ENCODE measurements at regions not wholly inside any gene's neighbourhood (a gene's known extent, or its start where the extent isn't known, plus 50 kb on each side); places are given as distances from the start of the nearest gene placed in this dataset.
"Not testable (repeated sequence)": the region's sequence is repeated elsewhere in the genome, so short reads cannot be mapped to it uniquely, and the experiment has no call there.

DNA sequence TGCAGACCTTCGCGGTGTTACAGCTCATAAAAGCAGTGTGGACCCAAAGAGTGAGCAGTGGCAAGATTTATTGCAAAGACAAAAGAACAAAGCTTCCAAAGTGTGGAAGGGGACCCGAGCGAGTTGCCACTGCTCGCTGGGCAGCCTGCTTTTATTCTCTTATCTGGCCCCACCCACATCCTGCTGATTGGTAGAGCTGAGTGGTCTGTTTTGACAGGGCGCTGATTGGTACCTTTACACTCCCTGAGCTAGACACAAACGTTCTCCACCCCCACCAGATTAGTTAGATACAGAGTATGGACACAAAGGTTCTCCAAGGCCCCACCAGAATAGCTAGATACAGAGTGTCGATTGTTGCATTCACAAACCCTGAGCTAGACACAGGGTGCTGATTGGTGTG is 156.2 kb upstream of the GIMD1 start:
- DNase-seq (ENCODE audit: low read depth), result not testable (repeated sequence)

DNA sequence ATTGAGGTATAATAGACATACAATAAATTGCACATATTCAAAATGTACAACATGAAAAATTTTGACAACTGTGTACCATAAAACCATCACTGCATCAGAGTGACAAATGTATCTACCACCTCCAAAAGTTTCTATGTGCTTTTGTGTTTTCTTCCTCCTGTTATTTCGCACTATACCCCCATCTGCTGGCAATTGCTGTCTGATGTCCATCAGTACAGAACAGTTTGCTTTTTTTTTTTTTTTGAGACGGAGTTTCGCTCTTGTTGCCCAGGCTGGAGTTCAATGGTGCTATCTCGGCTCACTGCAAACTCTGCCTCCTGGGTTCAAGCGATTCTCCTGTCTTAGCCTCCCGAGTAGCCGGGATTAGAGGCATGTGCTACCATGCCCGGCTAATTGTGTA is 154.3 kb upstream of the GIMD1 start:
- DNase-seq (ENCODE audit: low read depth), result peak; percentile 45

DNA sequence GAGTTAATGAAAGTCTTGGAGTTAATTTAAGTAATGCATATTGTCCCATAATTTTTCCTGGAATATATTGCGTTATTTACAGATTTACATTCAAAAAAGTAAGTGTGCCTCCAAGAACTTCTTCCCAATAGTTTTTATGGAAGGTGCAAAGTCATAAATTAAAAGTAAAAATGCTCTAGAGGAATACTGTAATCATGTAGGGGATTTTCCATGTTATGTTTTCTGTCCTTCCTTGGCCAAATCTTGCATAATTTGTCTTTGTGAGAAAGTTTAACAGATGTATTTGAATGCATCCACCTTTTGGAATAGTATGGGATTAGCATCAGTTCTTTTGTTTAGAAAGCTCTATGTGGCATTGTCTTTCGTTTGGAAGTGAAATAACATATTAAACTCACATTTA is 144.1 kb upstream of the GIMD1 start:
- no peak for DNase-seq (ENCODE audit: low read depth)

DNA sequence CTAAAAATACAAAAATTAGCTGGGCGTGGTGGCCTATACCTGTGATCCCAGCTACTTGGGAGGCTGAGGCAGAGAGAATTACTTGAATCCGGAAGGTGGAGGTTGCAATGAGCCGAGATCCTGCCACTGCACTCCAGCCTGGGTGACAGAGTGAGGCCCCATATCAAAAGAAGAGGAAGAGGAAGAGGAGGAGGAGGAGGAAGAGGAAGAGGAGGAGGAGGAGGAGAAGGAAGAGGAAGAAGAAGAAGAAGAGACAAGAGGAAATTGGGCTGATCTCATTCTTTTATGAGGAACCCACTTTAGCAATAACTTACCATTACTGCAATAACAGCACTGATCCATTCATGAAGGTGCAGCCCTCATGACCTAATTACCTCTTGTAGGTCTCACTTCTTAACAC is 138.9 kb upstream of the GIMD1 start:
- no peak for DNase-seq (ENCODE audit: low read depth)

DNA sequence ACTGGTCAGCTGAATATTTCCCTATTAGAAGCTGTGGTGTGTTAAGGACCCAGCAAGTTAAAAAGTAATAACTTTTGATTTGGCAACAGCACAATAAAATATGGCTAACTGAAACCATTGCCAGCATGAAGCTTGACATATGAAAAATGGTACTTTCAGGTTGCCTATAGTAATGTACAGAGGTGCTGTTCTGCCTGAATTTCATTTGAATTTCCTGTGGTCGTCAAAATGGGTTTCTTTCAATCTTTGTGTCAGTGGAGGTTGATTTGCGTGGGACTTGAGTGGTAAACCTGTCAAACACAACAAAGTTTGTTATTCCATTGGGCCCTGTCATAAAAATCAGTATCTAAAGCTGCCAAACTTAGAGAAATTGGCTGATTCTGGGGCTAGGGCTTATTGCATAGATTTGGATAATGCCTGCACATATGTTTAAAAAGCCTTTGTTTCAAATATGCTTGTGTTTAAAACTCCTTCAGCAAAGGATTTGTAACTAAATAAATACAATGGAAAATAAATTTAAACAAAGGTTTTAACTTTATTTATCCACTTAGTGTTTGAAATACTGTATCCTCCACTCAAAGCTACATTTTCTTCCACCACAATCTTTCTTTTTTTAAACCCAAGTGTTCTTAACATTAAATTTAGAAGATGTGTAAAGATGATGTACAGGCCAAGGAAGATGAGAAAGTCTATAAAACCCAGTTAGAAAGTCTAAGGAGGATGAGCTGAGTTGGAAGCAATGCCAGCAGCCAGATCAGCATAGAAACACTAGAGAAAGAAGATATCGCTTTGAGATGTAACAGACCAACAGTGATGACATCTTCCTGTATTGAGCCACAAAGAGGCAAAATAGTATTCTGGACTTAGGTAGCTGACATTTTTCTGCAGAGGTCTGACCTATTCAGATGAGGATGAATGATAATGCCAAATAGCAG is 134.8 kb upstream of the GIMD1 start:
- DNase-seq (ENCODE audit: low read depth), result no peak

DNA sequence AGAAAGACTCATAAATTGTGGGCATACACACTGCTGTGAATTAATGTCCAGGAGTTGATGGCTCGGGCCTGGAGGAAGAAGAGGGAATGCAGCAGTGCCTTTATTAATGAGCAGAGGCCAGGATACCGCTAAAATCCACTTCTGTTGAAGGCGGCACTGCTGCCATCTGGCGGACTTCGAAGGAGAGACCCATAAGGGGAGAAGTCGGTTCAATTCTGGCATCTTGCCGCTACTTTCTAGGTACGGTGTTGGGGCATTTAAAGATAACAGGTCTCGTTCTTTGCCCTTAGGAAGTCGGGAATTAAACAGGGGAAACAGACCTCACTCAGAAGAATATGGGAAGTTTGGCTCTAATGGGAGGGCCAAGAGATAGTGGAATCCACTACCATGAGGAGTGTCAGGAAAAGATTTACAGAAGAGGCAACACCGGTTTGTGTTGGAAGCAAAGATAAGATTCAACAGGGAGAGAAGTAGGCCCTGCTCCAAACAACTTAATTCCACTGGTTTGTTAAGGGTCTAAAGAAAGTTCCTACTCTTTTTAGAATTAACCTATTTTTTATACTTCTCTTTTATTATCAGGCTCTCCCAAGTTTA is 133.6 kb upstream of the GIMD1 start:
- peak; percentile 36 for DNase-seq (ENCODE audit: low read depth)

DNA sequence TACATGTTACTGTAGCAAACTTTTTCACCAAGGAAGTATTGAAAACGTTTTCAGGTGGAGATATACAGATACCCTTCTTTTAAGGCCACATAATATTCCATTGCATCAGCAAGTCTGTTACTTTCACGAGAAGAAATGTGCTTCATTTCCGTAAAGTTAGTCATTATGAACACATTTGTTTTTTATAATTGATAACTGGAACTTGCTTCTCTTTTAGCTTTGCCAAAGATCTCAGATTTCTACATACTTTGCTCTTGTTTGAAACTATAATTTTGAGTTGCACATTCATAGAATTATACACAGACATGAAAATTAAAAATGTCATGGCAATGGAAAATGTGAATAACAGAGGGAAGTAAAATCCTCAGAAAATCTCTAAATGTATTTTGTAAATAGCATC is 128.7 kb upstream of the GIMD1 start:
- peak; percentile 15 for DNase-seq (ENCODE audit: low read depth)

DNA sequence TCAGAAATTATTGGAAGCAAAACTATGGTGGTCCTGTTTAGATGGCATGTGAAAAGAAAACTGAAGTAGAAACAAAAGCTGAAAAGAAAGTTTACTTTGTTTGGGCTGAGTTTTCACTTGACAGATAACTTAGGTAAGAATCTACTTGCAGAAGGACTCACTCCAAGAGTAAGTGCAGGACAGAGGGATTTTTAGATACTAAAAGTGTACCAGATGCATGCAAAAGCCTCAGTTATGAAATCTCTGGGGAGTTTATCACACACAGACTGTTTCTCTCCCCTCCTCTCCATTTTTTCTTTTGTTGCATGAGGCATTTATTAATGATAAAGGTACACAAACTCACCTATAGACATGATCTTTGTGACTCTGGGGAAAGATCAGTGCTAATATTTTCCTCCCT is 127.5 kb upstream of the GIMD1 start:
- DNase-seq (ENCODE audit: low read depth), result no peak

DNA sequence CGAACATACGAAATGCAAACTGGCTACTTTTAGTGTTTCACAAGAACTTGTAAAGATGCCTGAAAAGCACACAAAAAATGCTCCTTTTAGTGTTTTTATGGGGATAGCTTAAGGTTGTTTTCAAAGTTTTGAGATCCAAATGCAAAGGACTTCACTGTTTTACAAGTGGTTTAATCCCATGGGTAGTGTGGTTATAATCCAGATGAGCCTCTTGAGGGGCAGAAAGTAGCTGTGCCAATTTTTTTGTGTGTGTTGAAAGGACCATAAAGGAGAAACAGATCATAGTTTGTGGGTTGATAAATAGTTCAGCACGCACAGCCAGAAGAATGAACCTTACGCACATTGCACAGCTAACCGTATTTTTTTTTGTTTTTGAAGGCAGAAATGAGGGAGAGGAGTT is 126.9 kb upstream of the GIMD1 start:
- DNase-seq (ENCODE audit: low read depth), result no peak

DNA sequence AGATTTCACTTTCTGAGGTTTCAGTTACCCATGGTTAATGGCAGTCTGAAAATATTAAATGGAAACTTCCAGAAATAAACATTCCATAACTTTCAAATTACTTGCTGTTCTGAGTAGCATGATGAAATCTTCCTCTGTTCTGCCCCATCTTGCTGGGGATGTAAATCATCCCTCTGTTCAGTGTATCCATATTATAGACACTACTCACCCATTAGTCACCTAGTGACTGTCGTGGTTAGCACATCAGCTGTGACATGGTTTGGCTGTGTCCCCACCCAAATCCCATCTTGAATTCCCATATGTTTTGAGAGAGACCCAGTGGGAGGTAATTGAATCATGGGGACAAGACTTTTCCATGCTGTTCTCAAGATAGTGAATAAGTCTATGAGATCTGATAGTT is 125.5 kb upstream of the GIMD1 start:
- DNase-seq (ENCODE audit: low read depth), result peak; percentile 18

DNA sequence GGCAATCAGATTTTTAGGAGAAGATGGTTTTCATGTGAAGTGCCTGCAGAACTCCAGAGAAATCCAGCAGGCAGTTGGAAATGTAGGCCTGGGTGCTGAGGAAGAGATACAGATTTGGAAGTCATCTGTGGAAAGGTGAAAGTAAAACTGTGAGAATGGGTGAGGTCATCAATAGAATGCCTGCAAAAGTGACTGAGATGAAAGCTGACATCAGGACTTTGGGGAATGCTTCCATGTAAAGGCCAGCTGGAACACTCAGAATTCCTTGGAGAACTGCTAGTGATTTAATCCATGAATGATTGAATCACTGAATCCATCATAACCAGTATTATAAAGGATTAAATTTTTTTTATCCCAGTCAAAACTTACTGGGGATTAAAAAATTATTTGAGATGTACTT is 124.5 kb upstream of the GIMD1 start:
- no peak for DNase-seq (ENCODE audit: low read depth)

DNA sequence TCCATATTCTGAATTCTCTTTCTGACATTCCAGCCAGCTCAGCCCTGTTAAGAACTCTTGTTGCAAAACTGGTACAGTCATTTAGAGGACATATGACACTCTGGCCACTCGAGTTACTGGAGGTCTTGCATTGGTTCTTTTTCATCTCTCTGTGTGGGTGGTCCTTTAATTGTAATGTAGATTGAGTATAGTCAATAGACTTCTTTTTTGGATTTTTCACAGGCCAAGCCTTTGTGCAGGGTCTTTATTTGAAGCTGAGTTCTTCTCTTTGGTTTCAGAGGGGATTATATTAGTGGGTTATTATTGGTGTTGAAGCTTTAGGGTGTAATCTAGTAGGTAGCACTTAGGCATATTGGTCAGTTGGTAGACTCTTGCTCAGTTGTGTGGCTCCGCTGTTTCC is 118.0 kb upstream of the GIMD1 start:
- DNase-seq (ENCODE audit: low read depth), result no peak

DNA sequence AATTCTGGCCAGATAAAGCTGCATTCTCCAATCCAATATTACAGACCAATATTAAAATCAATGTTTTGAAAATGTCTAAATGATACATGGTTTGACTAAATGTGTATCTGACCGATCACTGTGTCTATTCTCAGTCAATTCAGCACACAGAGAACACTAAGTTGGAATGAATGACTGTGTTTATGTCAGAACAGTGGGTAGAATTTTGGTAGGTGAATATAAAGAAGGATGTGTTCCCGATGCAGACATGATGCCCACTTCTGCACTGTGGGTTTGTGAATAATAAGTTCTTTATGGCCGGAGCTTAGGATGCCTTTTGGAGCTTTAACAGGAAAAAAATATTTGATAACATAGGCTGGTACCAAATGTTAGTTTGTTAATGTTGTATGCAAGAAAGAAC is 113.2 kb upstream of the GIMD1 start:
- DNase-seq (ENCODE audit: low read depth), result no peak

DNA sequence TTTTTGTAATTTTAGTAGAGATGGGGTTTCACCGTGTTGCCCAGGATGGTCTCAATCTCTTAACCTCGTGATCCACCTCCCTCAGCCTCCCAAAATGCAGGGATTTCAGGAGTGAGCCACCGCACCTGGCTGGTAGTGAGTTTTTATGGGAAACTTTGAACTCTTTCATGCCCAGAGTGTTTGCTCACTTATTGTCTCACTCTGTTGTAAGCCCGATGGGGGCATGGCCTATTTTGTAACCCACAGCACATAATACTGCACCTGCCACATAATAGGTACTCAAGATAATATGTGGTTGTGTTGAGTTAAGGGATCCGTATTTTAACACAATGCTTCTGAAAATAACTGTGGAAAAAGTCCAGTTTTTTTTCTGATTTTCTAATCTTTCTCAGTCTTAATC is 109.6 kb upstream of the GIMD1 start:
- DNase-seq (ENCODE audit: low read depth), result no peak

DNA sequence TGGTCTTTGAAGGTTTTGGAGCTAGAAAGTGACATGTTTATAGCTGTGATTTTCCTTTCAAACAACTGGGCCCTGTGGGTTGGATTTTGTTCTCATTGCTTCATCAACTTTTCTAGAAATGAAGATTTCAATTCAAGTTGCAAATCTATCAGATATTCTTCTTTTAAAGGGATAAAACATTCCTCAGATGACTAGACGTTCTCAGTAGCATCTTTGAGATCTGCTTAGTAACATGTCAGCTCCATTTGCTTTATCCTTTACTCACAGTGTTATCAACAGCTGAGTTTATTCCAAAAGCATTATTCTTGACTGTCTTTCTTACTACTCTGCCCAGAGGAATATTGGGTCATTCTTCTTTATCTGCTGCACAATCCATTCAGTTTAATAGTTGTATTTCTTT is 108.2 kb upstream of the GIMD1 start:
- DNase-seq (ENCODE audit: low read depth), result no peak

DNA sequence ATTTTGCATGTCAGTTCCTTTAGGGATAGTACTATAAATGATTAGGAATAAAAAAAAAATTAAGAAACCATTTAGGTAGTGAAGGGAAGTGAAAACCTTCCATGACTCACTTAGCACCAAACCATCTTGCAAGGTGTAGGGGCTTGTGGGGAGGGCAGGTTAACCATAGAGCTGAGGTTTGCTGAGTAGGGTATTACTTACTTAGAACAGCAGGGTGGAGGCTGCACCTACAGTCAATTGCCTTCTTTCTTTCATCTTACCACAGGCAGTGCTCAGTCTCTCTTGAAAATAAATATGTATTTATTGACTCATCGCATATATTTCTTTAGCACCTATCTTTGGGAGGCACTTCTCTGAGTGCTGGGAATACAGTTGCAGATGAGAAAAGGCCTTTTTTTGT is 104.9 kb upstream of the GIMD1 start:
- no peak for DNase-seq (ENCODE audit: low read depth)

DNA sequence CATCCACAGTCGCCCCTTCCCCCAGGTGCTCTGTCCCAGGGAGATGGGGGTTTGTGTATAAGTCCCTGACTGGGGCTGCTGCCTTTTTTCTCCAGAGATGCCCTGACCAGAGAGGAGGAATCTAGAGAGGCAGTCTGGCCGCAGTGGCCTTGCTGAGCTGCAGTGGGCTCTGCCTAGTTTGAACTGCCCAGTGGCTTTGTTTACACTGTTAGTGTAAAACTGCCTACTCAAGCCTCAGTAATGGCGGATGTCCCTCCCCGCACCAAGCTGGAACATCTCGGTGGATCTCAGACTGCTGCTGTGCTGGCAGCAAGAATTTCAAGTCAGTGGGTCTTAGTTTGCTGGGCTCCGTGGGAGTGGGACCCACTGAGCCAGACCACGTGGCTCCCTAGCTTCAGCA is 102.6 kb upstream of the GIMD1 start:
- no peak for DNase-seq (ENCODE audit: low read depth)

DNA sequence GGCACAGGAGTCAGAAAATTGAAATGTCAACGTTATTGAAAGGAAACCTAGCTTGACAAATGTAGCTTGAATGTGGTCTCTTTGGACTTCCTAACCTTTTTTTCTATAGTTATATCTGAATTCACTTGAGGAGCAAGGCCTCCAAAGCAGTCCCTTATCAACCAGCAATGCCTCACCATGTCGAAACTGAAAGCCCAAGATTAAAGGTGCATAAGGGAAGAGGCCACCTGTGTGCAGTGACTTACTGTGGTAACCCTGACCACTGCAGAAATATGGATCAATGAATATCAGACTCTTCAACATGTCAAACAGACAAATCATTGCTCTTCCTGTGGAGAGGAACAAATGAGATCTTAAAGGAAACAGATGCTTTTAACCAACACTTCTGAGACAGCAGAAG is 95.0 kb upstream of the GIMD1 start:
- no peak for DNase-seq (ENCODE audit: low read depth)

DNA sequence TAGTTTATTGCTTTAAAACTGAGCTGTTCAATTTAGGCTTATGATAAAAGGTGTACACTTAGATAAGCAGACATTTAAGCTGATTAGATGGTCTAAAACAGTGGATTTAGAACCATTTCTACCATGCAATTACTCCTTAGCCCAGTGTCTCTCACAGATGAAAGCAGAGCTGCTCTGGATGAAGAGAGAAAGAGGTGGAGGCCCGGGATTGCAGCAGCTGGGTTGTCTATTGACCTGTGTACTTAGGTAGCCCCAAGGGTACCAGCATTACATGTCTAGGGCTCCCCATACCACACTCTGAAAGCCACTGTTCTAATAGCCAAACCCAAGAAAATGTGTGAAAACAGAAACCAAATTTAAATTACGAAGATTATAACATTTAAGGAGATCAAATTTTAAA is 86.0 kb upstream of the GIMD1 start:
- no peak for DNase-seq (ENCODE audit: low read depth)

DNA sequence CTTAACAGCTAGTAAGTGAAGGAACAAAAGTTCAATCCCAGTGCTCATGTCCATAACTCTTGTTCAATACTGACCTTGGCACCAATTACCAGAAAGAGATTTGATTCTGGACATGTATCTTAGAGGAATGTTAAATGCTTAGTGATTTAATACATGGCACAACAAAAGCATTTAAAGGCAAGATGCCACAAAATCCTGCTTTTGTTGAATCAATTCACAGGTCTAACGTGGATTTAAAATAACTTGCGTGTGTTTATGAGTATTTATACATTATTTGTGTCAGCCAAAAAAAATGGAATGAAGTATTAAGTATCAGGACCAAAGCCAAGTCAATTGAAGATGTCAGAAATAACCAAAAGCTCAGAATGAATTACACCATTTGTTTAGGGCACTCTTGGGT is 85.4 kb upstream of the GIMD1 start:
- no peak for DNase-seq (ENCODE audit: low read depth)

DNA sequence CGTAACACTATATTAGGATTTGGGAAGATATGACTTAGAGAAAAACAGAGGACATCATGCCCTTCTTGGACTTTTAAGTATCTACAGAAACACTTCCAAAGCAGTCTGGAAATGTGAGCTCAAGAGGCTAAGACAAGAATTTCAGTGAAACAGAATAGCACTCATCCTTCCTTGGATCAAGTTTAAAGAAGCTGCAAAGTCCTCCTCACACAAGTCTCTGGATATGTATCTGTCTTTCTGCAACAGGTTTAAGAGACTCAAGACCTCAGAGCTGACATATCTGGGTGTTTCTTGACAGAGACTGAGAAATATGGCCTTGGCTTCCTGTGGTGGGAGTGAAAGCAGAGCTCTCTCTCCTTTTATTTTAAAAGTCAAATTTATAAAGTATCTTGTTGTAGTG is 82.5 kb upstream of the GIMD1 start:
- no peak for DNase-seq (ENCODE audit: low read depth)

DNA sequence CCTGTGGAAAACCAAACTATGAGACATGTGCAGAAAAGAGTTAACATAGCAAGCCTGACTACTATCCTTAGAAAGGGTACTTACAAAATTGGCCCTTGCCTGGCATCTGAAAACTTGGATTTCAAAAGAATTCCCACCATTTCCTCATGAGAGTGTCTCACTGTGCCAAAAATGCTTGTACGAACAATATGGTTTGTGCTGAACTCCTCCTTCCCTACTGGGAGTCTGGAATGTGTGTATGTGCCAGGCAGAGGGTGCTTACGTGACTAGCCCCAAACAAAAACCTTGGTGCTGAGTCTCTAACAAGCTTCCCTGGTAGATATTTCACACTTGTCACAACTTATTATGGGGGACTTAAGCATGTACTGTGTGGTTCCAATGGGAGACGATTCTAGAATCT is 81.7 kb upstream of the GIMD1 start:
- no peak for DNase-seq (ENCODE audit: low read depth)

DNA sequence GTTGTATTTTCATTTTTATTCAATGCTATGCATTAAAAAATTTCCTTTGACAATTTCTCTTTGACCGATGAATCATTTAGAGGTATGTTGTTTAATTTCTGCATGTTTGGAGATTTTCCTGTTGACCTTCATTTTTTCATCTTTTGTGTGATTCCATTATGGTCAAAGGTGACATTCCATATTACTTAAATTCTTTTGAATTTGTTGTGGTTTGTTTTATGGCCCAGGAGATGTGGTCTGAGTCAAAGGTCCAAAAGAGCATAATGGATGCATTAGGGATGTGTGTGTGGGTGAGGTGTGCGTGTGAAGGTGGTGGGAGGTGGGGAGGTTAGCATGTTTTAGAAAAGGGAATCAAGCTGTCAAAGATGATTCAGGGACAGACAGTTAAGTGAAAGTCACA is 76.0 kb upstream of the GIMD1 start:
- peak; percentile 66 for DNase-seq (ENCODE audit: low read depth)

DNA sequence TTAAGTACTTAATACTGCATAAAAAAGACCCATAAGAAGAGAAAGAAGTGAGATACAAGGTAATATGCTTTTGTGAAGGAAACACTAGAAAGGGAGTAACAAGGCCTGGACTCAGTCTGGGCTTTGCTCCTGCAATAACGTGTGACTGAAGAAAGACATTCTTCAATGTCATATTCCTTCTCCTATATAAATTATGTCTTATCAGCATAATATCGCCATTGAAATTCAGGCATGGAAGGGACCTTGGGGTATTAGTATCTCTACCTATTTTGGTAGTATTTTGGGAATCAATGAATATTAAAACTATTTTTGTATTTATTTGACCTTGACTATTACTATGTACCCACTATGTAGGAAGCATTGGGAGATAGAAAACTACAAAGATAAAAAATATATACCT is 62.2 kb upstream of the GIMD1 start:
- DNase-seq (ENCODE audit: low read depth), result no peak

All from iris pigment epithelial cell (primary cell).